DMS53 treated with DMSO at 0.1 percent for 48 hours (cell line): ENCODE measurements at regions not wholly inside any gene's neighbourhood (a gene's known extent, or its start where the extent isn't known, plus 50 kb on each side); places are given as distances from the start of the nearest gene placed in this dataset.

Experiments used
- DNase-seq: peaks from one replicate; lab custom pipeline; 2025; ENCODE audit not compliant: unreplicated experiment; lab: John Stamatoyannopoulos, UW

DNA sequence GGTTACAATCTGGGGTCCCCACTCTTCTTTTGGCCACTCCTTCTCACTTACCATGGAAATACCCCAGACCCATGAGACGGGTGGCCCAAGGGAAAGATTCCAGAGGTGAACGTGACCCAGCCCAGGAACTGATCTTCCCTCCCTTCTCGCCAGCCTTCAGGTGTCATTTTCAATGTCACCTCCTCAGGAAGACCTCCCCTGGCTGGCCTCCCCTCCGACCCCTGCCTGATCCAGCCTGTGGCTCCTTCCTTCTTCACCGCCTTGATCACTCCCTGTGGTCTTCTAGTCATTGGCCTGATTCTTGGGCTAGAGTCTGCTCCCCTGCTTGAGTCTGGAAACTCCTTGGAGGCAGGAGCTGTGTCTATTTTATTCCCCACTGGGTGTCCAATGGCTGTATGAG is 146.1 kb downstream of the SMAD6 start:
- no peak for DNase-seq

DNA sequence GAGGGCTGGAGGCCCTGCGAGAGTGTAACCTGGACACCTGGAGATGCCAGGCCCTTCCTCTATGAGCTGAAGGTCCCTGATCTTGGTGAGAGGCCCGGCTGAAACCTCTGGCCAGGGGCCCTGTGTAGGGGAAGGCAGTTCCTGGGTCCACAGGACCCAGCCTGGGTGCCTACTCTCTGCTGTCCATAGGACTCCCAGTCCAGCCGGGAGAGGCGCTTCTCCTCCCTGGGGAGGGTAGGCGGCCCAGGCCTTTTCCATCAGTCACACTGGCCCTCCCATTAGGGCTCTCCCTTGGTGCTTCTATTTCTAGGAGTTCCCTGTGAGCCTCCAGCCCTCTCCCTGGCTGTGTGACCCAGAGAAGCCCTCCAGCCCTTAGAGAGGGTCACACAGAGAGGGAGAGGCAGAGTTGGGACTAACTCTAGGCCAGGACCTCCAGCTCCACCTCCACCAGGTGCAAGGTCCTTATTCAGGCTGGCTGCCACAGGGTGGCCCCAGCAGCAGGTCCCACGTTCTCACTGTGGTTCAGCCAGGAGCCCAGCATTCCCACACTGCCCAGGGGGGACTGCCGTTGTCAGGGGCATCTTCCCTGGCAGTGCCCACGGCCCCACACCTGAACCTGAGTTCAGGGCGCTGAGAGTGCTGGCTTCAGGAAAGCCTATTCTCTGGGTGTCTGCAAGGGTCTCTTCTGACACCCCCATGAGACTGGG is 146.8 kb downstream of the SMAD6 start:
- no peak for DNase-seq

- DNase-seq = no peak
Measured at GRCh38 chr15:66849393-66849745, 147.3 kb downstream of the SMAD6 start.

GRCh38 chr15:66849746-66850077 is 147.7 kb downstream of the SMAD6 start:
- DNase-seq = no peak

- DNase-seq = no peak
Measured at GRCh38 chr15:66850078-66850991, 148.3 kb downstream of the SMAD6 start.

DNA sequence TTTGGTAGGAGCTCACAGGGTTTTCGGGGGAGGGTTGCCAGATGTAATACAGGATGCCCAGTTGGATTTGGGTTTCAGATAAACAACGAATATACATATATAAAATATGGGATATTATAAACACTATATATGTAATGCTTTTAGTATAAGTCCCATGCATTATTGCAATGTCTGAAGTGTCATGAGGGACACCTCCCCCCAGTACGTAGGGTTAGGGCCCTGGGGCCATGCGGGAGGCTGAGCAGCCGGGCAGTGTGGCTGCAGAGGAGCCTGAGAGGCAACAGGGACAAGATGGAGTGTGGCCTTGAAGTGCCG is 148.9 kb downstream of the SMAD6 start:
- no peak for DNase-seq

- peak; percentile 60 for DNase-seq
Measured at GRCh38 chr15:66851311-66852063, 149.5 kb downstream of the SMAD6 start.

DNA sequence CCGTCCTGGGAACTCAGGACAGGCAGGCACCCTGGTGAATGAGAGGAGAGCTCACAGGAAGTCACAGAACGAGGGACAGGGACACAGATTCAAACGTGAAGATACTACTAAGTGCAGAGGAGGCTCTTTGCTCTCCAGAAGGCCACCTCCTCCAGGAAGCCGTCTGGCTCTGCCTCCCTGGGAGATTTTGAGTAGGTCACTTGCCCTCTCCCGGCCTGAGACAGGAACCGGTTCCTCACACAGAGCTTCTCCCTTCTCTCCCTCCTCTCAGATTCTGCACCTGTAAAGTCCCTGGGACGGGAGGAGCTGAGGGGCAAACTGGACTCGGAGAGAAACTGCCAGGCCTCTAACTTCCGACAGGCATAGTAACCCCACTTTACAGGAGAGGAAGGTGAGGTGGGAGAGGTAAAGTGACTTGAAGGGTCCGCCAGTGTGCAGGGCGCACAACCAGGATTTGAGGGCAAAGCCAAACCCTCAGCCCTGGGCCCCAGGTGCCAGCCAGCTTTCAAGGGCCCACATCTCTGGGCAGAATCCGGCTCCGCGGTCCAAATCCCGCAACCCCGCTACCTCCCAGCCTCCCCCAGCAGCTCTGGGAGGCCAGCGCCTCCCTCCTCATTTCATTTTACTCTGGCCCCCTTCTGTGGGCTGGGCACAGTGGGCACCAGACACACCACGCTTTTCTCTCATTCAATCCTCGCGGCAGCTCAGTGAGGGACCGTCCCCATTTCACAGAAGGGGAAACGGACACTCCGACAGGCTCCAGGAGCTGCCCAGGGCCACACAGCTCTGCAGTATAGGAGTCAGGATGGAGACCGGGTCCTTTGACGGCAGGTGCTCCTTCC is 150.2 kb downstream of the SMAD6 start:
- no peak for DNase-seq

DNA sequence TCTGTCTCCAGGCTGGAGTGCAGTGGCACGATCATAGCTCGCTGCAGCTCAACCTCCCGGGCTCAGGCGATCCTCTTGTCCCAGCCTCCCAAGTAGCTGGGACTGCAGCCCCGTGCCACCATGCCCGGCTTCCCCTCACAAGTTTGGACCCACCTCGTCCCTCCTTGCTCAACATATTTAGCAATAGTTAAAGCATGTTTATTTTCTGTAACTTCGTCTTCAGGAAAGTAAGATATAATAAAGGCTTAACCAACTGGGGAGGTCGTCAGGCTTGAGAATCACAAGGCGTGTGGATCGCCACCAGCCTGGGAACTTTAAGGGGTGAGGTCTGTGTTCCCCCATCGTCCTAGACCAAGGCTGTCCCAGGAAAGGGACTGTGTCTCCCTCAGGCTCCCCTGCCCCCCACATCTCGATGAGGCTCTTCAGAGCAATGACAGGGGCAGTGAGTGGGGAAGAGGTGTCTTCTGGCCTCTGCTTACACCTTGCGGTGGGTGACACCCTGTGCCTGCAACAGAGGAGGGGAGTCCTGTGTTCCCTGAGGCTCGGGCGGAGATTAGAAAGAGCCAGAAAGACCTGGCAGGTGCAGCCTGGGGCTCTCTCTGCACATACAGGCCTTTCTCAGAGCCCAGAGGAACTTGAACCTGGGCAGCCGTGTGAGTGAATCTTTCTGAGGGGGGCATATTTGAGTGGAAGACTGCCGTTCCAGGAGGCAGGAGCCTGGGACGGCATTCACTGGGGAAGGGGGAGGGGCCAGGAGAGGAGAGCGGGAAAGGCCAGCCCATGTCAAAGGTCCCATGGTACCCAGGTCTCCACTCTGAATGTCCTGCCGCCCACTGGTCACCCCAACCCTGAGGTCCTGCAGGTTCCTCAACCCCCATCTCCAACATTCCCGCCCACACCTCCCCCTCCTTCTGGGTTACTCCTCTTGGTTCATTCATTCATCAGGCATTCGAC is 152.3 kb downstream of the SMAD6 start:
- DNase-seq = no peak

DNA sequence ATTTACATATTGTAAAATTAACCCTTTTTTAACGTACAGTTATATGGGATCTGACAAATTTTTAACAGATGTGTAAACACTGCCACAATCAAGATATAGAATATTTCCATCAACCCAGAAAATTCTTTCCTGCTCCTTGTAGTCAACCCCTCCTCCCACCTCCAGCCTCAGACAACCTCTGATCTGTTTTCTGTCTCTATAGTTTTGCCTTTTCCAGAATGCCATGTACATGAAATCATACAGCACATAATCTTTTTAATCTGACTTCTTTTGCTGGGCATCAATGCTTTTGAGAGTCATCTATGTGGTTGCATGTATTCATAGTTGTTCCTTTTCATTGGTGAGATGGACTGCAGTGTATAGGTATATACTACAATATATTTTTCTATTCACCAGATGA is 153.0 kb downstream of the SMAD6 start:
- DNase-seq = no peak

DNA sequence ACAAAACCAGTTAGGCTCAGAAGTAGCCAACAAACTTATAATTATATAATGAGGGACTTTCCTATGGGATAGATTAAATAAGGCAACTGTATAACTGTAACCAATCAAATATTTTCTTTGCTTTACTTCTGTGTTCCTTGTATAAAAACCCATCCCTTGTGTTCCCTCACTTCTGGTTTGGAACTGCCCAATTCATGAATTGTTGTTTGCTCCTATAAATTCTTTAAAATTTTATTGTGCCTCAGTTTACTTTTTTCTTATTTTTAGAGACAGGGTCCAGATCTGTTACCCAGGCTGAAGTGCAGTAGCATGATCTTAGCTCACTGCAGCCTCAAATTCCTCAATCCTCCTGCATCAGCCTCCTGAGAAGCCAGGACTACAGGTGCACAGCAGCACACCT is 155.7 kb downstream of the SMAD6 start:
- DNase-seq = no peak

DNA sequence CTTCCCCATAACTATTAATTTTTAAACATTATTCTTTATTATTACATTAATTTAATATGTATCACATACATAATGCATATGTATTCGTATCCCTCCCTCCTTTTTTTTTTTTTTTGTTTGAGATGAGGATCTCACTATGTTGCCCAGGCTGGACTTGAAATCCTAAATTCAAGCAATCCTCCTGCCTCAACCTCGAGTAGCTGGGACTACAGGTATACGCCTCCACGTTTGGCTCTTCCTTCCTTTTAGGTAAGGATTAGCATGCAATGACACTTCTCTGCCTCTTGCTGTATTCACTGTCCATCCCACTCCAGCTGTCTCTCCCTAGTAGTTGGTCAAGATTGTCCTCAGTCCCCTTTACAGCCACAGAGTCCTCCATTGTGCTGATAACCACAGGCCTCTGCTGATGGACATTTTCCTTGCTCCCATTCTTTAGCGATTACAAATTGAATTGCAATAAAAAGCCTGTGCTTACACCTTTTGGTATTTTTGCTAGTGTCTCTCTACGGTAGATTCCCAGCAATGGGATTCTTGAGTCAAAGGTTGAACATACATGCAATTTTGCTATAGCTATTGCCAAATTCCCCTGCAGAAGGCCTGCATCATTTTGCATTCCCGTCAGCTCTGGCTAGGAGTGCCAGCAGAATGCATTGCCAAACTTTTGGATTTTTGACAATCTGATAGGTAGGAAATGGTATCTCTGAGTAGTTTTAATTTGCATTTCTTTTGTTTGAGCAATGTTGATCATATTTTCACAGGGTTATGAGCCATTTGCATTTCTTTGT is 156.6 kb downstream of the SMAD6 start:
- no peak for DNase-seq

- no peak for DNase-seq
Measured at GRCh38 chr15:66859688-66860253, 157.7 kb downstream of the SMAD6 start.

- DNase-seq = no peak
Measured at GRCh38 chr15:66860844-66861243, 158.8 kb downstream of the SMAD6 start.

DNA sequence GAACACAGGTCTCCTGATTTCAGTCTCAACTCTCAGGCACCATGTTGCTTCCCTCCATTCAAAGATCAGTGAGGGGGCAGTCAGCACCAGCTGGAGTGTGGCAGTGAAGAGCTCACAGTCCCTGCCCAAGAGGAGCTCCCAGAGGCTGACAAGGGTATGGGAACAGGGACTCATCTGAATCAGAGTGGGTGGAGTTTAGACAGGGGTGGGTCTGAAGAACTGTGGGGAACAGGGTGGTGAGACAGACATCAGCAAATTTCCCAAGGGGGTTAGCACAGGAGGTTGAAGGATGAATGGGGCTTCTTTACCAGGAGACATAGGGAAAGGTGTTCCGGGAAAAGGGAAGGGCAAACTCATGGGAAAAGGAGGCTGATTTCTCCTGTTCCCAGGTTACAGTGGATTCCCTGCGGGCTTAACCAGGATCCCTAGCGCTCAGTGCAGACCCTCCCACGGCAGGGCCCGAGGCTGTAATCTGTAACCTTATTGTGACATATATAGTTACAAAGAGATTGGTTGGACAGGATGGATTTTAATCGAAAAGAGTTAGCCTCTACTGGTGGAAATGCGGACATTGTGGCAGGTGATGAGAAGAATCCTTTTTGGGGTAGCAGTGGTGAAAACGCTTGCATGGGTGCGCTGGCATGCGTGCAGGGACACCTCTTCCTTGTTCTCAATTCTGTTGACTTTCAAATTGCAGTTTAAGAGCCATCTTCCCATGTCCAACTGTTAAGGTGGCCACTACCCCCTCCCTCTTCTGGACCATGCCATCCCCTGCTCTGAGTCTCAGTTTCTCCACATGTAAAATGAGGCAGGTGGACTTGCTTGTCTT is 160.3 kb downstream of the SMAD6 start:
- no peak for DNase-seq

DNA sequence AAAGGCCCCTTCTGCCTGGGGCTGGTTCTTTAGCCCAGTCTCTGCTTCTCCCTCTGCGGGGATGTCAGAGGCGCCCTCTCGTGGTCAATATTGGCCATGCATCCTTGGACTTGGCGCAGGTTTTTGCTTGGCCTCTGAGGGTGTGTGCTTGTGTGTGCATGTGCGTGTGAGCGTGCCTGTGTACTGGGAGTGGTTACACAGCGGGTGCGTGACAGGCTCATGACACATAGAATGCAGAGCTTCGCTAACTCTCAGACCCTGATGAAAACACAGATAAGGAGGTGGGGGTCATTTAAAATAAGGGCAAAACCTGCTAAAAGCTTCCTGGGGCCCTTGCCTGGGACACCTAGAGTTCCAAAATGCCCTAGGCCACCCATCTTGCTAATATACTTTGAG is 160.9 kb downstream of the SMAD6 start:
- peak; percentile 41 for DNase-seq

DNA sequence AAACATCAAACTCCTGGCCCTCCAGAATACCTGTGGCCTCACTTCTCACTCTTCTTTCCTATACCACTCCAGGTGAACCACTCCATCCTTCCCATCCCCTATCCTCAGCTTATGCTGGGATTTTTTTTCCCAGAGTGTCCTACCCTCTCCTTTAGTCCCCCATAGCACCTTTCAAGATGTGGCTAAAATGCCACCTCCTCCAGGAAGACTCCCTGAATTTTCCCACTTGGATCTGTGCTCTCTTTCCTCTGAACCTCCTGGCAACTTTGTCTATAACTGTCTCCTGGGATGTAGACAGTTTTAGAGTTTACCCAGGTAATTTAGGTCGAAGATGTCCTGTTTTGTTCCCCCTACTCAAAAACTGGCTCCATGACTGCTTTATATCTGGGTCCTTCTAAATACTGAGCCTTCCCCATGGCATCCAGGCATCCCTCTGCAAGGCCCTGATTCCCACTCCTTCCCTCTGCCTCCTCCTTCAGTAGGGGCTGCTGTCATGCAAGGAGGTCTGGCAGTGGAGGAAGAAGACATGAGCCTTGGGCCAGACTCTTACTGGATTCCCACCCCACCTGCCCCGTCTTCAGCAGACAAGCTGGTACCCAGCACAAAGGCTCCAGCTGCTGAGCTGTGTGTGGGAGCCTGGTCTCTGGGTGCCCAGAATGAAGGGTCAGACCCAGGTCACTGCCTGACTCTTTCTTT is 161.5 kb downstream of the SMAD6 start:
- no peak for DNase-seq
